Small intestine (tissue), 7 donors: ENCODE measurements at regions not wholly inside any gene's neighbourhood (a gene's known extent, or its start where the extent isn't known, plus 50 kb on each side); places are given as distances from the start of the nearest gene placed in this dataset.

Source experiments
- DNase-seq, 2 donors: peaks; one replicate each; pipeline versions ENCODE4 v3.0.0 to v3.0.0-alpha.2; 2013
- FAIRE-seq: peaks from 2 replicates; lab custom pipeline; 2012; peaks lifted over from hg19 to GRCh38; lab: Jason Lieb, UNC
- H3K27ac ChIP-seq, 3 donors: one replicate each; pipeline ENCODE4 v1.5.1; 2013; ENCODE audit warnings: low read length in 2 of 3, mild to moderate bottlenecking in 2 of 3, control low read depth in 1 of 3, inconsistent platforms in 1 of 3, low read depth in 1 of 3, moderate library complexity in 1 of 3
- H3K27me3 ChIP-seq, 3 donors: one replicate each; pipeline ENCODE4 v1.6.1; 2013; ENCODE audit warnings: low read length in 3 of 3, inconsistent platforms in 1 of 3; ENCODE audit not compliant: control insufficient read depth in 3 of 3, insufficient read depth in 3 of 3
- H3K36me3 ChIP-seq, 3 donors: one replicate each; pipeline ENCODE4 v1.6.1; 2013; ENCODE audit warnings: low read length in 3 of 3, inconsistent platforms in 1 of 3, low read depth in 1 of 3, mild to moderate bottlenecking in 1 of 3, moderate library complexity in 1 of 3; ENCODE audit not compliant: control insufficient read depth in 3 of 3, insufficient read depth in 2 of 3
- H3K4me1 ChIP-seq, 3 donors: one replicate each; pipeline ENCODE4 v1.6.1; 2013; ENCODE audit warnings: low read length in 2 of 3, inconsistent platforms in 1 of 3, low read depth in 1 of 3, mild to moderate bottlenecking in 1 of 3, moderate library complexity in 1 of 3; ENCODE audit not compliant: control insufficient read depth in 3 of 3, insufficient read depth in 2 of 3
- H3K4me3 ChIP-seq, 3 donors: one replicate each; pipeline ENCODE4 v1.5.1; 2013; ENCODE audit warnings: low read length in 3 of 3, control low read depth in 1 of 3, inconsistent platforms in 1 of 3, low read depth in 1 of 3, mild to moderate bottlenecking in 1 of 3, moderate library complexity in 1 of 3
- H3K9me3 ChIP-seq, 2 donors: one replicate each; pipeline ENCODE4 v1.6.1; 2013; ENCODE audit warnings: low read depth in 1 of 2, low read length in 1 of 2; ENCODE audit not compliant: control insufficient read depth in 2 of 2, insufficient read depth in 1 of 2
- WGBS, 3 donors: extraction: QIAGEN DNeasy Blood & Tissue Kit; methylation state at CpG; one replicate each; pipeline ENCODE4 v1.1.7; 2013; 5-methylcytosine and 5-hydroxymethylcytosine counted together
- donor health status: healthy with polysubstance abuse.
- donor health status: control.
- donor health status: control.
- donor health status: Bipolar disorder and iron deficiency.
- donor health status: healthy.

GRCh38 chr12:22865822-22866221 lies 240.9 kb downstream of the ETNK1 start:
- WGBS, 3 donors: 94 to 96% (median 95%) methylated on average over 6 of the region's 6 CpGs
- peaks cover 0 to 2% (median 0%) of the 10 kb centered on the region in 3 donors for H3K27me3 ChIP-seq
- H3K36me3 ChIP-seq: no peaks in the 10 kb centered on the region
- H3K4me1 ChIP-seq: no peaks in the 10 kb centered on the region
- H3K9me3 ChIP-seq: no peaks in the 10 kb centered on the region
- H3K27ac ChIP-seq: no peak overlapping the region
- DNase-seq (no peak), FAIRE-seq (no peak)
- H3K4me3 ChIP-seq: no peak overlapping the region

GRCh38 chr12:22866406-22866805 lies 241.4 kb downstream of the ETNK1 start:
- Histone ChIP-seq H3K9me3 (no peaks in the 10 kb centered on the region), H3K4me3 (no peak overlapping the region), H3K36me3 (no peaks in the 10 kb centered on the region), H3K4me1 (no peaks in the 10 kb centered on the region), H3K27me3 (peaks cover 0 to 2% (median 0%) of the 10 kb centered on the region in 3 donors), H3K27ac (no peak overlapping the region)
- WGBS, 3 donors: 38 to 53% (median 40%) methylated on average over 1 of the region's 1 CpG
- no peak for FAIRE-seq
- no peak for DNase-seq

DNA sequence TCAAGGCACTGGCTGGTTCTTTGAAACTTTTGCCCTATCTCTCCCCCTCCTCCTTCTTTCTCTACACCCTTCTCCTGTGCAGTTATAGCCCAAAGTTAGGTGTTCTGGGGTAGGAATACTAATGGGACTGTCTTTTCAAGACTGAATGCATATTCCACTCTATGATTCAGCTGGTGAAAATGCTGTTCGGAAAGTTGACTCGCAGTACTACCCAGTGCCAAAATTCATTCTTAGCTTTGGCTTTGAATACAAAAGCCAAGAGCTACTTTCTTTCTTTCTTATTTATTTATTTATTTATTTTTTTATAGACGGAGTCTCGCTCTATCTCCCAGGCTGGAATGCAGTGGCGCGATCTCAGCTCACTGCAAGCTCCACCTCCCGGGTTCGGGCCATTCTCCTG lies 249.2 kb downstream of the ETNK1 start:
- H3K4me1 ChIP-seq: no peaks in the 10 kb centered on the region
- no peaks in the 10 kb centered on the region for H3K36me3 ChIP-seq
- no peak for FAIRE-seq
- H3K4me3 ChIP-seq: no peak overlapping the region
- DNase-seq: no peak
- H3K27me3 ChIP-seq: no peaks in the 10 kb centered on the region
- no peak overlapping the region for H3K27ac ChIP-seq
- 92 to 97% (median 96%) methylated on average over 6 to 8 of the region's 8 CpGs for WGBS, 3 donors
- H3K9me3 ChIP-seq: no peaks in the 10 kb centered on the region

DNA sequence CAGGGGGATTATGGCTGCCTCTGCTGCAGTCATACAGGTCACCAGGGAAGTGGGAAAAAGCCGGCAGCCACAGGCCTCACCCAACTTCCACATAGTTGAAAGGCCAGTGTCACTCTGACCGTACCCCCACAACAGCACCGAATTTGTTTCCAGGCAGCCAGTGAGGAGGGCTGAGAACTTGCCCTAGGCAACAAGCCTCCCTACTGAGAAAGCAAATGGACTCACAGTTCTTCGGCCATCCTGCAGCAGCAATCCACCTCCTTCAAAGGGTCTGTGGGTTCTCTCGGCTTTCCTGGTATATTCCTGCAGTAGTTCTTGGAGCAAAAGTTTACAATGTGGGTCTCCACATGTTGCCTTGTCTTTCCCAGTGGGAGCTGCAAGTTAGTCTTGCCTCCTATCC lies 251.3 kb downstream of the ETNK1 start:
- H3K36me3 ChIP-seq: no peaks in the 10 kb centered on the region
- DNase-seq: no peak
- no peak overlapping the region for H3K27ac ChIP-seq
- H3K4me3 ChIP-seq: no peak overlapping the region
- H3K4me1 ChIP-seq: no peaks in the 10 kb centered on the region
- 90 to 94% (median 91%) methylated on average over 5 of the region's 5 CpGs for WGBS, 3 donors
- no peaks in the 10 kb centered on the region for H3K9me3 ChIP-seq
- FAIRE-seq: no peak
- H3K27me3 ChIP-seq: no peaks in the 10 kb centered on the region

DNA sequence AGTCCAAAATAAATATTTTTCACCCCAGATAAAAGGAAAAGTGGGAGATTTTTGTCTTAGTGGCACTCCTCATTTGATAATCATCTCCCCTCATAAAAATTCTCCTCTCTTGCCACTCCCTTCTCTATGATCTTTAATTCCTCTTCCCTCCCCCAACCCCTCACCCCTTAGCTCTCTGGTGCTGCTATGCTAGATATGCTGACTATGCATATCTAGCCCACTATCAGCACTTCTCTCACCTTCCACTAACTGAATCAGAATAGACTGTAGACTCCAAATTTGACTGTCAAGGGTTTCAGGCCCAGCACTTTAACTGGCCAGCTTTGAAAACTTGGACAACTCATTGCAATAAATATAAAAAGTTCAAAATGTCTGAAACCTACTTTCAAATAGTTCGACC lies 254.2 kb downstream of the ETNK1 start:
- FAIRE-seq (no peak), DNase-seq (no peak)
- Histone ChIP-seq H3K4me3 (no peak overlapping the region), H3K27me3 (no peaks in the 10 kb centered on the region), H3K36me3 (no peaks in the 10 kb centered on the region), H3K4me1 (no peaks in the 10 kb centered on the region), H3K27ac (no peak overlapping the region), H3K9me3 (no peaks in the 10 kb centered on the region)
- 65 to 86% (median 75%) methylated on average over 1 of the region's 1 CpG for WGBS, 3 donors

GRCh38 chr12:22880331-22880730 lies 255.4 kb downstream of the ETNK1 start:
- no peaks in the 10 kb centered on the region for H3K4me1 ChIP-seq
- no peaks in the 10 kb centered on the region for H3K27me3 ChIP-seq
- no peak overlapping the region for H3K27ac ChIP-seq
- no peaks in the 10 kb centered on the region for H3K36me3 ChIP-seq
- no peak for DNase-seq
- no peak overlapping the region for H3K4me3 ChIP-seq
- no peak for FAIRE-seq
- H3K9me3 ChIP-seq: no peaks in the 10 kb centered on the region

DNA sequence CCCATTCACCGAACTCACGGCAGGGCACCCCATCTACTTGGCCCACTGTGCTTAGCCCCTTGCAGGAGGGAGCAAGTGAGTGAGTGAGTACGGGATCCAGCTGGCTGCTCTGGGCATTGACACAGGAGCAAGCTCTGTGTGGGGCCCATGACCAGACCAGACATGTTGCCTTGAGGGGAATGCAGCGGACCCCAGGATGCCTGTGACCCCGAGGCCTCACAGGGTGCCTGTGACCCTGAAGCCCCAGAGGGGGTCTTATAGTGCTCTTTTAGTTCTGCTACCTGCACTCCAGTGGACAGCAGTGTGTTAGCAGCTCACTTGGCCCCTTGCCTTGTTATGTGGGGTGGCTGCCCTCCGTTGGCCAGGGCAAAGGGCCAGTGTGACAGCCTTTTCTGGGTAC lies 255.8 kb downstream of the ETNK1 start:
- WGBS, 3 donors: 71 to 84% (median 73%) methylated on average over 6 of the region's 6 CpGs
- DNase-seq (no peak), FAIRE-seq (no peak)
- Histone ChIP-seq H3K9me3 (no peaks in the 10 kb centered on the region), H3K4me3 (no peak overlapping the region), H3K4me1 (no peaks in the 10 kb centered on the region), H3K27me3 (no peaks in the 10 kb centered on the region), H3K27ac (no peak overlapping the region), H3K36me3 (no peaks in the 10 kb centered on the region)

DNA sequence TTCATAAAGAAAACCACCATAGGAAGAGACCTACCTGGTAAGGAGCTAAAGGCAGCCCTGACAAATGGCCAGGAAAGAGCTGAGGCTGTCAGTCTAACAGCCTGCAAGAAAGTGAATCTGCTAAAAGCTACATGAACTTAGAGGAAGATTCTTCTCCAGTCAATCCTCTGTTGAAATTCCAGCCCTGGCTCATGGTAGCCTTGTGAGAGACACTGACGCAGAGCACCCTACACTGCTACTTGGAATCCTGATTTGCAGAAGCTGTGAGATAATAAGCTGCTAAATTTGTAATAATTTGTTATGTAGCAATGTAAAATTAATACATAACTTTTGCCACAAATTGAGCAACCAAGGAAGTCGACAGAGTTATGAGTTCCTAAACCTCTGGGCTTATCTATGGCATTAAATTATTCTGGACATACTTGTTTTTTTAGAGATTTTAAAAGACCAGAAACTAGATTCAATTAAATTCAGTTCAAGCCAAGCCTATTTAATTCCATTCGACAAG lies 257.0 kb downstream of the ETNK1 start:
- no peaks in the 10 kb centered on the region for H3K27me3 ChIP-seq
- H3K4me1 ChIP-seq: no peaks in the 10 kb centered on the region
- no peak overlapping the region for H3K4me3 ChIP-seq
- DNase-seq (no peak), FAIRE-seq (no peak)
- WGBS, 3 donors: 66 to 88% (median 86%) methylated on average over 3 of the region's 3 CpGs
- no peaks in the 10 kb centered on the region for H3K9me3 ChIP-seq
- no peak overlapping the region for H3K27ac ChIP-seq
- no peaks in the 10 kb centered on the region for H3K36me3 ChIP-seq

DNA sequence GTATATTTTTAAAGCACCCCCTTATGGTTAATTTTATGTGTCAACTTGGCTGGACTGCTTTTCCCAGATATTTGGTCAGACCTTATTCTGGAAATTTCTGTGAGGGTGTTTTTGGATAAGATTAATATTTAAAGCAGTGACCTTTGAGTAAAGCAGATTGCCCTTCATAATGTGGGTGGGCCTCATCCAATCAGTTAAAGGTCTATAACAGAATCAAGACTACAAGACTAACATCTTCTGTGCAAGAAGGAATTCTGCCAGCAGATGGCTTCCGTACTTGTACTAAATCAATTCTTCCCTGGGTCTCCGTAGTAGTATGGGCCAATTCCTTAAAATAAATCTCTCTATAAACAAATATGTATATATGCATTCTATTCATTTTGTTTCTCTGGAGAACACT lies 257.6 kb downstream of the ETNK1 start:
- Histone ChIP-seq H3K27ac (no peak overlapping the region), H3K4me1 (no peaks in the 10 kb centered on the region), H3K27me3 (no peaks in the 10 kb centered on the region), H3K36me3 (no peaks in the 10 kb centered on the region), H3K4me3 (no peak overlapping the region), H3K9me3 (no peaks in the 10 kb centered on the region)
- no peak for FAIRE-seq
- WGBS, 3 donors: 69 to 77% (median 76%) methylated on average over 2 of the region's 2 CpGs
- DNase-seq: no peak
